ENCODE measurements at regions not wholly inside any gene's neighbourhood (a gene's known extent, or its start where the extent isn't known, plus 50 kb on each side); places are given as distances from the start of the nearest gene placed in this dataset.

- no peak for DNase-seq (ENCODE audit: low spot score in 2 of 2)
- H3K36me3 Mint-ChIP-seq = no peaks in the 10 kb centered on the region
- H3K4me1 Mint-ChIP-seq = no peaks in the 10 kb centered on the region
- no peaks in the 10 kb centered on the region for H3K9me3 Mint-ChIP-seq
- no peak overlapping the region for H3K4me3 Mint-ChIP-seq
- no peak for ATAC-seq
- H3K27ac Mint-ChIP-seq = no peak overlapping the region
Measured at GRCh38 chr12:77273898-77274297, 208.5 kb upstream of the E2F7 start.

GRCh38 chr12:77256956-77257355 is 191.6 kb upstream of the E2F7 start:
- Mint-ChIP-seq H3K4me3 (no peak overlapping the region), H3K9me3 (peaks cover 11% of the 10 kb centered on the region), H3K4me1 (no peaks in the 10 kb centered on the region), H3K36me3 (no peaks in the 10 kb centered on the region), H3K27ac (no peak overlapping the region)
- ATAC-seq (no peak), DNase-seq (ENCODE audit: low spot score in 2 of 2) (no peak)

GRCh38 chr12:77253321-77253720 is 188.0 kb upstream of the E2F7 start:
- Mint-ChIP-seq H3K27ac (no peak overlapping the region), H3K36me3 (no peaks in the 10 kb centered on the region), H3K9me3 (peaks cover 7% of the 10 kb centered on the region), H3K4me1 (no peaks in the 10 kb centered on the region), H3K4me3 (no peak overlapping the region)
- no peak for ATAC-seq
- no peak for DNase-seq (ENCODE audit: low spot score in 2 of 2)

- no peak for DNase-seq (ENCODE audit: low spot score in 2 of 2)
- Mint-ChIP-seq H3K9me3 (peaks cover 11% of the 10 kb centered on the region), H3K4me1 (no peaks in the 10 kb centered on the region), H3K36me3 (no peaks in the 10 kb centered on the region), H3K4me3 (no peak overlapping the region), H3K27ac (no peak overlapping the region)
- no peak for ATAC-seq
Measured at GRCh38 chr12:77251799-77252198, 186.4 kb upstream of the E2F7 start.

GRCh38 chr12:77249892-77250291 is 184.5 kb upstream of the E2F7 start:
- DNase-seq (ENCODE audit: low spot score in 2 of 2) = no peak
- Mint-ChIP-seq H3K9me3 (peaks cover 8% of the 10 kb centered on the region), H3K4me3 (no peak overlapping the region), H3K27ac (no peak overlapping the region), H3K36me3 (no peaks in the 10 kb centered on the region), H3K4me1 (no peaks in the 10 kb centered on the region)
- ATAC-seq = no peak

DNA sequence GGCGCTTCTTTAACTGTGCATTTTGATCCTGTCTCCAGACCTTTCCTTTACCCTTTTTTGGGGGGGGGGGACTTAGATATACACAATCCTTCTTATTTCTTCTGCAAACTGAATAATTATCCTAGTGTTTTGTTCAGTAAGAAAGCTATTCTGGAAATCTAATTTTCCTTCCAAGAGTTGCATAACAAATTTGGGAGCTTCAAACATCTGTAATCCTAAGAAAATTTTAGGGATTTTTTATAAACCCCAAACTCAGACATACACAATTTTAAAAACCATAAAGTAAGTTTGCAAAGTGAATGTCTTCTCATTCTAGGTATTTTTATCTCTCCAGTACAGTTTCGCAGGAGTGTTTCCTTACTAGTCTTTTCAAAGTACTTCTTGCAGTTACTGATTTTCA is 182.7 kb upstream of the E2F7 start:
- Mint-ChIP-seq H3K4me1 (no peaks in the 10 kb centered on the region), H3K27ac (no peak overlapping the region), H3K9me3 (peaks cover 7% of the 10 kb centered on the region), H3K36me3 (no peaks in the 10 kb centered on the region), H3K4me3 (no peak overlapping the region)
- DNase-seq (ENCODE audit: low spot score in 2 of 2) (no peak), ATAC-seq (no peak)

DNA sequence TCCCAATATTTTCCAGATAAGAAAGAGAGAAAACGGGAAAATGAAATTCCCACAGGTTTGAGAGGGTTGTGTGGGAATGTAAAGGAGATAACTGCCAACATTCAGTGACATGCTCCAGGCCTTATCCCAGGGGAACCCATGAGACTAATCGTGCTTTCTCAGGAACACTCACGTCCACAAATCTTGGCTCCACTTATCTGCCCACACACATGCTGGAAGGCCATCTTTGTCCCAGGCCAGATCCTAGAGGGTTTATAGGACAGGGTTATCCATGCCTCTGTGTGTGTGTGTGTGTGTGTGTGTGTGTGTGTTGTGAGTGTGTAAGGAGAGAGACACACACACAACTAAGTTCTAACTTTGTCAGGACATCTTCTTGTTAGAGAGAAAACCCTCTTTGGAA is 182.2 kb upstream of the E2F7 start:
- H3K36me3 Mint-ChIP-seq = no peaks in the 10 kb centered on the region

DNA sequence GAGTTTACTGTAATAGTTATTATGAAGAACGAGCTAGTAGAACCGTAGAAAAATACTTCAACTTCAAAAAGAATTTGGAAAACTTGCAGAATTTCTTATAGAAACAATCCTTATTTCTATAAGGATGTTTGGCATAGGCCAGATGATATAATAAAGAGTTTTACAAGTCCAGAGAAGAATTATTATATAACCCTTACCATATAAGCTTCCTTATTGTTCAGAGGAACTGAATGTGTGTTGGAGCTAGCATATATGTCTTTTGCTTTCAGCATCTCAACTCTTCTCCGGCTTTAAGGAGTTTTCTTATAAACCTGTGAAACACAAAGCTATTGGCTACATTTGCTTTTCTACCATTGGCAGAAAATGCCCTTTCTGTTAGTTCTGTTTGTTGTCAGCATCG is 178.0 kb upstream of the E2F7 start:
- H3K4me1 Mint-ChIP-seq = no peaks in the 10 kb centered on the region
- H3K27ac Mint-ChIP-seq = no peak overlapping the region
- no peaks in the 10 kb centered on the region for H3K36me3 Mint-ChIP-seq
- peaks cover 10% of the 10 kb centered on the region for H3K9me3 Mint-ChIP-seq
- ATAC-seq (no peak), DNase-seq (ENCODE audit: low spot score in 2 of 2) (no peak)
- no peak overlapping the region for H3K4me3 Mint-ChIP-seq

More for the DNA sequence above, 182.2 kb upstream of the E2F7 start:
- Mint-ChIP-seq H3K9me3 (peaks cover 7% of the 10 kb centered on the region), H3K27ac (no peak overlapping the region), H3K4me3 (no peak overlapping the region), H3K4me1 (no peaks in the 10 kb centered on the region)
- DNase-seq (ENCODE audit: low spot score in 2 of 2) (no peak), ATAC-seq (no peak)

GRCh38 chr12:77239617-77240016 is 174.2 kb upstream of the E2F7 start:
- H3K4me1 Mint-ChIP-seq = no peaks in the 10 kb centered on the region
- ATAC-seq (no peak), DNase-seq (ENCODE audit: low spot score in 2 of 2) (no peak)
- no peak overlapping the region for H3K4me3 Mint-ChIP-seq
- no peaks in the 10 kb centered on the region for H3K36me3 Mint-ChIP-seq
- H3K27ac Mint-ChIP-seq = no peak overlapping the region
- H3K9me3 Mint-ChIP-seq = peaks cover 7% of the 10 kb centered on the region

GRCh38 chr12:77238335-77238734 is 173.0 kb upstream of the E2F7 start:
- peaks cover 7% of the 10 kb centered on the region for H3K9me3 Mint-ChIP-seq
- H3K36me3 Mint-ChIP-seq = no peaks in the 10 kb centered on the region
- H3K27ac Mint-ChIP-seq = no peak overlapping the region
- H3K4me1 Mint-ChIP-seq = no peaks in the 10 kb centered on the region
- DNase-seq (ENCODE audit: low spot score in 2 of 2) = no peak
- H3K4me3 Mint-ChIP-seq = no peak overlapping the region
- no peak for ATAC-seq

DNA sequence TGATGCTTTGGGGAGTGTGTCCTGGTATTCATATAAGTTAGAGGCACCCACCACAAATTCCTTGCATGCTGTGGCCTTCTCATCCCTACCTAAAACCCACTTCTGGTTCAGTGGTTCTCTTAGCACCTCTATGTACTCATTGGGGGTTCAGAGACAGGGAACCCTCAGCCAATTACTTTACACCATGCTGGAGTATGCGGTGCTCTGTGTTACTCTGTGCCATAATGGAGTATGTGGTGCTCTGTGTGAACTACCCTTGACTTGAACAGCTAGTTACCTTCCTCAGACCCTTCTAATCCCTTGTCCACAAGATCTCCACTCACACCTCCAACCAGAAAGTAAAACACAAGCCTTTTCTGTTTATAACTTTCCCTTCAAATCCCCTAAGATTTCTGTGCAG is 172.5 kb upstream of the E2F7 start:
- no peak overlapping the region for H3K4me3 Mint-ChIP-seq
- ATAC-seq = peak; percentile 45
- DNase-seq (ENCODE audit: low spot score in 2 of 2) = no peak
- no peak overlapping the region for H3K27ac Mint-ChIP-seq
- peaks cover 7% of the 10 kb centered on the region for H3K9me3 Mint-ChIP-seq
- H3K36me3 Mint-ChIP-seq = no peaks in the 10 kb centered on the region
- no peaks in the 10 kb centered on the region for H3K4me1 Mint-ChIP-seq

DNA sequence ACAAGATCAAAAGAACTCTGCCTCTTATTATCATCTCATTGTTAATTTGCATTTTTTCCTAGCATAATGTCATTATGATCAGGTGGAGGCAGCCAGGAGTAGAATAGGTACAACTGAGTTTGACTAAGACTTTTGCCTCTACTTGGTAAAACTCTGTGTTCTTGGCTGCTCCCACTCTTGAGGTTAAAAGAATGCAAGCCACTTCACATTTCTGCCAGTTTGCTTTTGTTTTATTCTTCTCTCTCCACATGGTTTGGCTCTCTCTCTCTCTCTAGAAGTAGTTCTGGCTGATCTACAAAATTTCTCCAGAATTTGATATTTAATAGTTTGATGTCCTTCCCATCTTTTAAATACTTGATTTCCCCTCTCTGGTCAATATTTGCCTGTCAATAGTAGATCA is 170.7 kb upstream of the E2F7 start:
- Mint-ChIP-seq H3K36me3 (no peaks in the 10 kb centered on the region), H3K27ac (no peak overlapping the region), H3K9me3 (peaks cover 7% of the 10 kb centered on the region), H3K4me3 (no peak overlapping the region), H3K4me1 (no peaks in the 10 kb centered on the region)
- ATAC-seq (no peak), DNase-seq (ENCODE audit: low spot score in 2 of 2) (no peak)

DNA sequence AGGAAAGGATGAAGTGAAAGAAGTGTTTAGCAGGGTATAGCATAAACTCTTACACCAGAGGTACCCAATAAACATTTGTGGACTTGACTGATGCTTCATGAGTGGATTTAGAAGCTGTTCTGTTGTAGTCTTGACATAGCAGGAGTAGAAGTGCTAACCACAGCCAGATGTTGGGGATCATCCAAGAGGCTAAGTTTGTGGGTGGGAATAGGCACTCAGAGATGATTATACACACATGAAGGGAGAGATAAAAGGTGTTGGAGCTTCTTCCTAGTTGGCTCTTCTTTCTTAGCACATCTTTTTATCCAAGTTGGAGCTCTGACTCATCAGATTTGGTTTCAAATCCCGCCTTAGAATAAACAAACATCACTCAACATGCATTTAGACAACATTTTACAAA is 166.7 kb upstream of the E2F7 start:
- ATAC-seq (no peak), DNase-seq (ENCODE audit: low spot score in 2 of 2) (no peak)
- Mint-ChIP-seq H3K27ac (no peak overlapping the region), H3K36me3 (no peaks in the 10 kb centered on the region), H3K9me3 (no peaks in the 10 kb centered on the region), H3K4me1 (no peaks in the 10 kb centered on the region), H3K4me3 (no peak overlapping the region)

GRCh38 chr12:77231501-77231918 is 166.1 kb upstream of the E2F7 start:
- H3K9me3 Mint-ChIP-seq = no peaks in the 10 kb centered on the region
- H3K4me3 Mint-ChIP-seq = no peak overlapping the region
- no peak for ATAC-seq
- H3K4me1 Mint-ChIP-seq = no peaks in the 10 kb centered on the region
- H3K27ac Mint-ChIP-seq = no peak overlapping the region
- DNase-seq (ENCODE audit: low spot score in 2 of 2) = no peak
- no peaks in the 10 kb centered on the region for H3K36me3 Mint-ChIP-seq

GRCh38 chr12:77229640-77230442 is 164.5 kb upstream of the E2F7 start:
- no peak for ATAC-seq
- Mint-ChIP-seq H3K9me3 (no peaks in the 10 kb centered on the region), H3K4me3 (no peak overlapping the region), H3K4me1 (no peaks in the 10 kb centered on the region), H3K36me3 (no peaks in the 10 kb centered on the region), H3K27ac (no peak overlapping the region)
- DNase-seq (ENCODE audit: low spot score in 2 of 2) = no peak

GRCh38 chr12:77228376-77228775 is 163.0 kb upstream of the E2F7 start:
- Mint-ChIP-seq H3K9me3 (no peaks in the 10 kb centered on the region), H3K4me1 (no peaks in the 10 kb centered on the region), H3K4me3 (no peak overlapping the region), H3K36me3 (no peaks in the 10 kb centered on the region), H3K27ac (no peak overlapping the region)
- ATAC-seq (no peak), DNase-seq (ENCODE audit: low spot score in 2 of 2) (no peak)

GRCh38 chr12:77226368-77226767 is 161.0 kb upstream of the E2F7 start:
- Mint-ChIP-seq H3K9me3 (no peaks in the 10 kb centered on the region), H3K36me3 (no peaks in the 10 kb centered on the region), H3K27ac (no peak overlapping the region), H3K4me1 (no peaks in the 10 kb centered on the region), H3K4me3 (no peak overlapping the region)
- DNase-seq (ENCODE audit: low spot score in 2 of 2) (no peak), ATAC-seq (no peak)

Measured in stimulated activated effector memory CD8-positive, alpha-beta T cell treated with anti-CD3 and anti-CD28 coated beads, Interleukin-12 subunit alpha, Interleukin-12 subunit beta, amount 100 ng/mL, for 72 hours (primary cell).